ENCODE measurements at regions not wholly inside any gene's neighbourhood (a gene's known extent, or its start where the extent isn't known, plus 50 kb on each side); places are given as distances from the start of the nearest gene placed in this dataset.
"Not testable (repeated sequence)": the region's sequence is repeated elsewhere in the genome, so short reads cannot be mapped to it uniquely, and the experiment has no call there.

DNA sequence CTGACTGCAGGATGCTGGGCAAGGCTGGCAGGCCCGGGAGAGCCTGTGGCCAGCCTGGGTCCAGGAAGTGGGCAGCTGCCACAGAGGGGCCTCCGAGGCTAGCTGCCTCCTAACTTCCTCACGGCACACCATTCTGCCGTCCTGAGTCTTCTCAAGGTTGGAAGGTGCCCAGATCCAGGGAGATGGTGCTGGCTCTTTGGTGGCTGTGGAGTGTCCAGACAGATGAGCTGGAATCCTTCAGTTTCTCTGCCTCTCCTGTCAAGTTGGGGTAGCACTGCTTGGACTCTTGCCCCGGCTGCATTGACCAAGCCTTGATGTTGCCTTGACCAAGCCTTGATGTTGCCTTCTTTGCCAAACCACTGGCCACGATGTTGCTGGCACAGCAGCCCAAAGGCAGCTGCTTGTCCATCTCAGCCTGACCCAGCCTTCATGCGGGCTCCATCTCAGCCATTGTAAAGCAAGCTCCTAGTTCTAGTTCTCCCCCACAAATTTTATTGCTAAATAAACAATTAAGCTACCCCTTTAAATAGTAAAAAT, 75.1 kb upstream of the AFDN start:
- DNase-seq (ENCODE audit: low read depth, low spot score): no peak

DNA sequence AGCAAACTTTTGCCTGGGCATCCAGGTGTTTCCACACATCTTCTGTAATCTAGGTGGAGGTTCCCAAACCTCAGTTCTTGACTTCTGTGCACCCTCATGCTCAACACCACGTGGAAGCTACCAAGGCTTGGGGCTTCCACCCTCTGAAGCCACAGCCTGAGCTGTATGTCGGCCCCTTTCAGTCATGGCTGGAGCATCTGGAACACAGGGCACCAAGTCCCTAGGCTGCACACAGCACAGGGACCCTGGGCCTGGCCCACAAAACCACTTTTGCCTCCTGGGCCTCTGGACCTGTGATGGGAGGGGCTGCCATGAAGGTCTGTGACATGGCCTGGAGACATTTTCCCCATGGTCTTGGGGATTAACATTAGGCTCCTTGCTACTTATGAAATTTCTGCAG, 73.4 kb upstream of the AFDN start:
- DNase-seq (ENCODE audit: low read depth, low spot score): not testable (repeated sequence)

DNA sequence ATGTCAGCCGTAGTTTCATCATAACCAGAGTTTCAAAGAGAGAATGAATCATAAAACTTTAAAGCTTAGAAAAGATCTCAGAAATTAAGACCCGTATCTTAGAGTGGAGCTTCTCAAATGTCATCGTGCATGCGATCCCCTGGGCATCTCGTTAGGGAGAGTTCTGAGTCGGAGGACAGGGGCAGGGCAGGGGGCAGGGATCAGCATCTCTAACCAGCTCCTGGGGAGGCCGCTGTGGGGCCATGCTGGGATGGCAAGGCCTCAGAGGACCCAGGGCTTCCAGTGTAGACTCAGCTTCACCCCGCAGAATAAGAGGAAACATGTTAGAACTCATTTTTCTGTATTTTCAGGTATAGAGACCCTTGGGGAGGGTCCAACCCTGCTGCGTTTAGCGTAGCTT, 72.0 kb upstream of the AFDN start:
- DNase-seq (ENCODE audit: low read depth, low spot score): no peak

DNA sequence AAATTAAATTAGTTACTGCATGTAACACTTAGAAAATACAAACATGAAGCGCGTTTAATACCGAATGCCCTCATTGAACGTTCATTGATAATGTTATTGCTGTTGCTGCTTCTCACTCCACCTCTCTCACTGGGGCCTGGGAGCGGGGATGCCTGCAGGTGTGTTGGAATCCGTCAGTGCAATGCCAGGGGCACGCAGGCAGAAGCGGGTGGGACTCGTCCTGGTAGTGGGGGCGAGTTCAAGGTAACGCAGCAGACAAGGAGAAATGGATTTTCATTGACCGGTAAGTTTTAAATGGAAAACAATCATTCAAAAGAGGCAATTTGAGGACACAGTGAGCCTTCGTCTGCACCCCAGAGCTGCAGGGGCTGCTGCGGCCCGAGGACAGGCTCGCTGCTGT, 71.2 kb upstream of the AFDN start:
- no peak for DNase-seq (ENCODE audit: low read depth, low spot score)

DNA sequence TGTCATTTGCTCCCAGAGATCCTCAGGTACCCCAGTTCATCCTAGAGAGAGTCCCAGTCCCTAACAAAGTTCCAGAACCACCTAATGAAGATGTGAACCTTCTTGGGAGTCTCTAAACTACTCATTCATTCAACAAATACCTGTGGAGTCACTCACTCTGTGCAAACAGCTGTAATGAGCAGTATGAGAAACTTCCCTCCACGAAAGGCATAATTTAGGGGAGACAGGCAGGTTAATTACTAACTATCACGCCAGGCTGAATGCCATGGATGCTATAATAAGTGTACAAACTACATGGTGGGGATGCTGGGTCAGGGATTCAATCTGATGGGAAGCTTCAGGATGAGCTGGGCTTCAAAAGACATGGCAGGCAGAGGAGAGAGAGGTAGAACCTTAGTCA, 70.1 kb upstream of the AFDN start:
- no peak for DNase-seq (ENCODE audit: low read depth, low spot score)

DNA sequence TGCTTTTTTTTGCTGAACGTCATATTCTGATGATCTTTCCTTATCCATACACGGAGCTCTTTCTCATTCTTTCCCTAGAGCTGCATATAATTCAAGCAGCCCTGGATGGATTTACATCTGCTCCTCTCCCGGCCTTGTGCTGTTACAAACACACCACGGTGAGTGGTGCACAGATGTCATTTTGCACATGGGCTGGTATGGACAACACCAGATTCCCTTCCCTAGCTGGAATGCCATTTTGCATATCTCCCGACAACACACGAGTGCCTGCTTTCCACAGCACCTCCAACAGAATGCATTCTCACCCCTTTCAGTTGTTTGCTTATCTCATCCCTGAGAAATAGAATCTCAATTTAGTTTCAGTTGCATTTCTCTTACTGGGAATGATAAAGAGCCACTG, 69.5 kb upstream of the AFDN start:
- no peak for DNase-seq (ENCODE audit: low read depth, low spot score)

DNA sequence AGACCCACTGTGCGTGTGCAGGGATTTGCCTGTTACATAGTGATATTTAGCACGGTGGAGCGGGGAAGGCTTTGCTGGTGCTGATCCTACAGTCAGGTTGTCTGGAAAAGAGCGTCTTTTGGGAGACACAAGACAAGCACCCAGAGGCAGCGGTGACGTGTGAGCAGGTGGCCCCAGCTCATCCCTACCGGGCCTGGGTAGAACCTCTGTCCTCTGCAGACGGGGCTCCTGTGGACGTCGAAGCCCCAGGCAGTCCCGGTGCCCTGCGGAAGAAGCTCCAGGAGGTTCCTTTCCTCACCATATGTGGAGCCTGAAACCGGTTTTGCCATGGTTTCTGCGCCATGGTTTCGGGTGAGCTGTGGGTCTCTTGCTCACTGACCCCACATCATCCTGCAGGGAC, 68.9 kb upstream of the AFDN start:
- DNase-seq (ENCODE audit: low read depth, low spot score): no peak

DNA sequence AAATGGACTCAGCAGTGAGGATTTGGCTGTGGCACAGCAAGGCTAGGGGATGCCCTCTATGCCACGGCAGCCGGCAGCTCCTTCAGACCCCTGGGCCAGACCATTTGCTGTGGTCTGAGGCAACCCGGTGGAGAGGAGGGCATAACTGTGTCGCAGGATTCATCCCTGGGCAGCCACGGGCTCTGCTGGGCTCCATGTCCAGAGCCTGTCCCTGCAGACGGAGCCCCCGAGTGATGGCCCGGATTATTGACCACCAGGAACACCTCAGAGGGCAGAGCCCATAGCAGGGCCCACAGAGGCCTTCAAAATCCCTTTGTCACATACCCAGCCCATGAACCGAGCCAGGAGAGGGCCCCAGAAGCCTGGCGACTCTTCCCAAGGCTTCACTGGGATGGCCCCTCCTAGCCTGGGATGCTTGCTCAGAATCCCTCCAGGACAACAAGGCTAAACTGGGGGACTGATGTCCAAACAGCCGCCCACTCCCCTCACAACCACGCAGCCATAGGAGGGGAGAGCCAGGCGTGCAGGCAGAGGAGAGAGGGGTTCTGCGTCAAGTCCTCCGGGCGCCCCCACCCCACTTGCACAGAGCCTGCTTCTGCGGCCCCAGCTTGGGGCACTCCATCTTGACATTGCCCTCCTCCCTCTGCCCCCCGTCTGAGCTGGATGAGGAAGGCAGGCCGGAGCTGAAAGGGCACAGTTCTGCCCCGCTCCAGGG, 68.2 kb upstream of the AFDN start:
- no peak for DNase-seq (ENCODE audit: low read depth, low spot score)

DNA sequence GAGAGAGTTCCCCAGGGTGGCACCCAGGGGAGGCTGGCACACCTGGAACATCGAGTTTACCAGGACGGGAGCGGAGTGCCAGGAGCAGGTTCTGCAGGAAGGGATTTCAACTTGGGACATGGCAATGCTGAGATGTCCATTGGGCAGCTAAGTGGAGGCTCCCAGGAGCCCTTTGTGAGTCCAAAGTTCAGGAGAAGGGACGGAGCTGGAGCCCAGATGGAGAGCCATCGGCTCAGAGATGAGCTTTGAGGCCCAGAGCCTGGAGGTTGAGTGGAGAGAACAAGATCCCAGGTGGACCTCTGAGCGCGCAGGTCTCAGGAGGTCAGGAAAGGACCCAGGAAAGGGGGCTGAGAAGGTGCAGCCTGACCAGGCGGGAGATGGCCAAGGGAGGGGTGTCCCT, 67.5 kb upstream of the AFDN start:
- DNase-seq (ENCODE audit: low read depth, low spot score): no peak

DNA sequence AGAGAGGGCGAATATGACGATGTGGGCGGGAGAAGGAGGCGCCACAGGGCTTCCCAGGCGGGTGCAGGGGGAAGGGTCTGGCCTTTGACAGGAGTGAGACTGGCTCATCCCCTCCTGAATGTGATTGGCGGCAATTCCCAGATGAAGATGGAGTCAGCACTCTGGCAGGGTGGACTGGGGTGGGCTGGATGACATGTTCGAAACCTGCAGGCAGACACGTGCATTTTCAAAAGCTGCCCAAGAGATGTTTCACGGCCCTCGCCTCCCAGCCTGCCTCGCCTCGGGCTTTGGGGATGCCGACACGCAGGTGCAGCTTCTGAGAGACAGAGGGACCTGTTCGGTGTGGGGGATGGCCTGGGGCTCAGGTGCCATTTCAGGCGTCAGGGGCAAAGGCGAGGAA, 66.8 kb upstream of the AFDN start:
- DNase-seq (ENCODE audit: low read depth, low spot score): no peak

DNA sequence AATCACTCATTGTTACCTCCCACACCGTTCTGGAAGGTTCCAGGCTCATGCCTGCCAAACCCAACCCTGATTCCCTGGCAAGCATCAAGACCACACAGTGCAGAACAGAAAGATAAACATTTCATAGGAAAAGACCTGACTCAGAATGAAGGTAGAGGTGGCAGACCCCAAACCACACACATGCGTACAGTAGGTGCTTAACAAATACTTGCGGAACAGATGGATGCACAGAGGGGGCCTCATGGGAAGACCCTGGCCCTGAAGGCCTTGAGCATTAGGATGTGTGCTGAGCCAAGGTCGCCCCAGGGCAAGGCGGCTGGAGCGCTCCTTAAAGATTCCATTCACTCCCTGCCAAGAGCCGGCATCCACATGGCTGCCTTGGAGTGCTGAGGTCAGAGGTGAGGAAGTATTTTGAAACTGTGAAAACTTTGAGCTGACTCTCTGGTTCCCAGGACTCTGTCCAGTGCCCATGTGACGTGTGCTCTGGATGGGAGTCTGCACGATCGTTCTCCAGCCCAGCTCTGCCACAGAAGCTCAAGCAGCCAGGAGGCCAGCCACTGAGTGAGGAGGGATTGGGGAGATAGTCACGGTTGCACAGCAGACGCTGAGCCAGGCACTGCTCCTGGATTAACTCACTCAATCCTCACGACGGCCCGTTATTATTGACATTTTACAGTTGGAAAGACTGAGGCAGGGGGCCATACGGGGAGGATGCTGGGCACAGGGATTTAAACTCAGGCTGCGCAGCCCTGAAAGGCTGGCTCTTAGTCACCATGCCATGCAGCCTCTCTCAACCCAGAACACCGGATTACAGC, 65.5 kb upstream of the AFDN start:
- DNase-seq (ENCODE audit: low read depth, low spot score): peak; percentile 59

DNA sequence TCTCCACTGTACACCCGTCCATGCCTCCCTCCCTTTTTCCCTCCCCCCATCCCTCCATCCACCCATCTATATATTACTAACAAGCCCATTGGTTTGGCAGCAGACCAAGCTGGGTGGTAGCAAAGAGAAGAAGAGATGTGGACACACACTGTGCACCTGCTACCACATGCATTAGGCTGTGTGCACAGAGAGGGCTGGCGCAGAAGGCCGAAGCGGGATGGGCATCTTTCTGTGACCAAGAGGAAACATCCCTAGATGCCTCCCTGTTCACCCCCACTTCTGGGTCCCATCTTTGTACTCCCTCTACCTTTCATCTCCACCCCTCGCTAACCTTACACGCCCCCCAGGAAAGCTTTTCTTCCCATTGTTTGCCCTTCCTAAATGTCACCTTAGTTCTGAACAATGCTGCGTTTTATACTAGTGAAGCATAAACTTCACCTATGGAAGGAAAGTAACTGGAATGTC, 64.9 kb upstream of the AFDN start:
- DNase-seq (ENCODE audit: low read depth, low spot score): no peak

DNA sequence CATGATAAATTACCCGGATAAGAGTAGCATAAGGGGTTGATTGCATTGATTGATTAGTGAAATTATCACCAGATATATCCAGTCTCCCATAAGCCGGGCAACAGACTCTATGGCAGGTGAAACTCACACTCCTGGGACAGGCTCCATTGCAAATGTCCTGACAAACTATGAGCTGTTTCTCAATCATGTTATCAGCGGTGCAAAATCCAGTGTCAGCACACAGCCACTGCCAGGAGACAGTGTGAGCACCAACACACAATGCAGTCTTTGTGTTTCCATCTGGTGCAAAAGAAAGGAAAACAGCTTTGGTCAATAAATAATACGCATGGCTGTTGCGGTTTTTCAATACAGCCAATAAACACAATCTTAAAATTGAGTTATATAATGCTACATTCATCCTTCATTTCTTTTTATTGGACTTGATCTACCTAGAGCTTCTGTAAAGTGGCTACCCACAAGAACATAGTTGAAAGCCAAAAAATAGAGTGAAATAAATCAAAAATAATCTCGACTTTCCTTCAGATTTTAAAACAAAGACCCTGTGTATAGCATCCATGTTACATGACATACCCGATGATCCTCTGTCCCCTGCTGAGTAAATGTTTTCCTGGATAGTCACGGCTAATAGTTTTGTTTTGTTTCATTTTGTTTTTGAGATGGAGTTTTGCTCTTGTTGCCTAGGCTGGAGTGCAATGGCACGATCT, 64.3 kb upstream of the AFDN start:
- no peak for DNase-seq (ENCODE audit: low read depth, low spot score)

DNA sequence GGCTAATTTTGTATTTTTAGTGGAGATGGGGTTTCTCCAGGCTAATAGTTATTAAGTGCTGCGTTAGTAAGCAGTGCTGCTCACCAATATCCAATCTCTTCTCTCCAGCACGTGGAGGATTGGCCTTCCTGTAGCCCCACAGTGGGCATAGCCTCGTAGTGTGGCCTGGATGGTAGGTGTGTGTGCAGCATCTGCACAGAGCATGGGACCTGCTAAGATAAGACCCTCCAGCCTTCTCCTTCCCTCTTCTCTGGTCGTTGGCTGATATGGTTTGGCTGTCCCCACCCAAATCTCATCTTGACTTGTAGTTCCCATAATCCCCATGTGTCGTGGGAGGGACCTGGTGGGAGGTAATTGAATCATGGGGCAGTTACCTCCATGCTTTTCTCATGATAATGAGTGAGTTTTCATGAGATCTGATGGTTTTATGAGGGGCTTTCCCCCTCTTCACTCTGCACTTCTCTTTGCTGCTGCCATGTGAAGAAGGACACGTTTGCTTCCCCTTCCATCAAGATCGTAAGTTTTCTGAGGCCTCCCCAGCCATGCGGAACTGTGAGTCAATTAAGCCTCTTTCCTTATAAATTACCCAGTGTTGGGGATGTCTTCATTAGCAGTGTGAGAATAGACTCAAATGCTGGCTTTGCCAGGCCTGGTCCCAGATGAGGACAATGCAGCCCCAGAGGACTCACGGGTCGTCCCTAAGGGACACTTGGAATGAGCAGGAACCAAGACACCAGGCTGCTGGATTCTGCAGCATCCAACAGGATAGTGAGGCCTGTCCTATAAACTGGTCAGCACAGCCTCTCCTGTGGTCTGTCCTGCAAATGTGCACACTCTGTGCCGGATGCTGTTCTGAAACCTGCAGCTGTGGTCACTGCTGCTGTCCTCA, 63.4 kb upstream of the AFDN start:
- no peak for DNase-seq (ENCODE audit: low read depth, low spot score)

DNA sequence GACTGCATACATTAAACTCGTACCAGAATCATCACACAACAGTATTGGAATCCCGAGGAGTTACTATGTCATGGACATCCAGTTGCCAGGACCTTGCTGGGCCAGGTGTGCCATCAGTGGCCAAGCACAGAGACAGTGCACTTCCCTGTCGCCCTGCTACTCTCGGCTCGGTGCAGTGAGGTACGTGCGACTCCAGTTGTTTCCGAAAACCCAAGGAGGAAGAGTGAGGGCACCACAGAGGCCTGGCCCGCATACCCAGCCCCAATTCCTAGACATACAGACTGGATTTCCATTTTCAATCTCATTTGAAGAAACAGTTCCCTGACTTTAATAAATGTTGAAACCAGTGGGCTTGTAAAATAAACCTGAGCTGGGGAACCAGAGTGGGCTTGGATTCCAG, 62.5 kb upstream of the AFDN start:
- no peak for DNase-seq (ENCODE audit: low read depth, low spot score)

DNA sequence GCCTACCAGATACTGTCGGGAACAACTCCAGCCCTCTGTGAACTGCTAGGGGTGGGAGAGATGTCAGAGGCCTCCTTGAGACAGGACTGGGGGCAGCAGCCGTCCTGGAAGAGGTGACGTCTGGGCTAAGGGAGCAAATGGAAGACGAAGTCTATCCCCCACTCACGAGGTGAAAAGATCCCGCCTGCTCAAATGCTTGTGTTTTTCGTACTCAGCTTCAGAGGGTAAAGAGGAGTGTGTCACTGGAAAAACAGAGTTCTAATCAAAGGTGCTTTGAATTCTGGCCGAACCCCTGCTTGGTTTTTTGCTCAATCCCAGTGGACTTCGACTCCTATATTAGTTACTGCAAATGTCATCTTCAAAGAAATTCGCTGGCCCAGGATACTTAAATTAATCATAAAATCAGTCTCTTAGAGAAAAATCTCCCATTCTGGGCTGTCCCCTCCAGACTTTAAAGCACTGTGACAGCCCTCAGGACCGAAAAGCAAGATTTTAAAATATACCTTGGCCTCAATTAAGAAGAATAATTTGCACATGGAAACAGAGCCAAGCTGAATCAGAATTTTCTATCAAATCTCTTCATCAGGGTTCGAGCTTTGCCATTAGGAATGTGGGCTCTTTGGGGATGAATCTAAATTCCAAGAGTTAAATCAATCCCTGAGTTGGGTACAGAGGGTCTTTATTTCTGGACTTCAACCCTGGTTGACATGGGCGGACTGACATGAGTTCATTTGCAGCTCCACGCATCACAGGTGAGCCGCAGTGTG, 61.8 kb upstream of the AFDN start:
- no peak for DNase-seq (ENCODE audit: low read depth, low spot score)

DNA sequence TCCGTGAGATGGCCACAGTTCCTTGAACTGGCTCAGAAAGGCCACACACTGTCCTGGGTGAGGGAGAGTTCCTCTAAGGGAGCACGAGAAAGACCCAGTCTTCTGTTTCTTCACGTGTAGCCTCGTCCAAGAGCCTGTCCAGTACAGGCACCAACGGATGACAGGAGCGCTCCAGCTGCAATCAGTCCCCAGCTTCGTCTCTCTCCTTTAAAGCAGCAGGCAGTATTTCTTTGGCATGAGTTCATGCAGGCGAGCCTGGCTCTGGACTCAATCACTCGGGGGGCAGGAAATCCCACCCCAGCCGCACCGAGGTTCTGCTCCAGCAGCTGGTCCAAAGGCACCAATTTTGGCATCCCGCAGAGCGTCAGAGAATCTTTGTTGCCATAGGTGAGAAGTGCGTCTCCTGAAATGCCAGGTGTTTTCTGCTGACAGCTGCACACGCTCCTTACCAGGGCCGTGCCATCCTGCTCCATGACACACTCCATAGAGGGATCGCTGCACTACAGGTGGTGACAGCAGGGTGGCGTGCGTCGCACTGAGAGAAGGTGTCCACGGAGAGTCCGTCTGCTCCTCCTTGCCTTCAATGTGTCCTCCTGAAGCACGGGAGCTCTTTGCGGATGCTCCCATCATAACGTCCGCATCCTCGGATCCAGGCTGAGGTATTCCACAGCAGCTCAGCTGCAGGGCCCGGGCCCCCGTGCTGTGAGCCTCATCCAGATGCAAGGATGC, 59.6 kb upstream of the AFDN start:
- no peak for DNase-seq (ENCODE audit: low read depth, low spot score)

DNA sequence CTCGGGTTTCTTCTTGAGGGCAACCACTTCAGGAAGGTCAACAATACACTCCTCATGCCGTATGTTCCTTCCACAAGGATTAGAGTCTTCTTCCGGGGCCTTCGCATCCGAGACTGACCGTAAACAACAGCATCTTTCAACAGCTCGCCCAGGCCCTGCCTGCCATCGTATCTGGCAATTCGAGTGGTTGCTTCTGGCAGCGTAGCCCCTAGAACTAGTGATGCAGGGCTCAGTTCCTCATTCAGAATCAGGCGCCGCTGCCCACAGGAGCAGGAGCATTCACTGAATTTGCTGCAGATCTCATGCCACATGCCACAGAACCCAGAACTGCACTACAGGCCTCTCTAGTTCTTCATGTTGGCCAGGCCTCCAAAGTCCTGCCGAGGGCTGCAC, 59.0 kb upstream of the AFDN start:
- no peak for DNase-seq (ENCODE audit: low read depth, low spot score)

DNA sequence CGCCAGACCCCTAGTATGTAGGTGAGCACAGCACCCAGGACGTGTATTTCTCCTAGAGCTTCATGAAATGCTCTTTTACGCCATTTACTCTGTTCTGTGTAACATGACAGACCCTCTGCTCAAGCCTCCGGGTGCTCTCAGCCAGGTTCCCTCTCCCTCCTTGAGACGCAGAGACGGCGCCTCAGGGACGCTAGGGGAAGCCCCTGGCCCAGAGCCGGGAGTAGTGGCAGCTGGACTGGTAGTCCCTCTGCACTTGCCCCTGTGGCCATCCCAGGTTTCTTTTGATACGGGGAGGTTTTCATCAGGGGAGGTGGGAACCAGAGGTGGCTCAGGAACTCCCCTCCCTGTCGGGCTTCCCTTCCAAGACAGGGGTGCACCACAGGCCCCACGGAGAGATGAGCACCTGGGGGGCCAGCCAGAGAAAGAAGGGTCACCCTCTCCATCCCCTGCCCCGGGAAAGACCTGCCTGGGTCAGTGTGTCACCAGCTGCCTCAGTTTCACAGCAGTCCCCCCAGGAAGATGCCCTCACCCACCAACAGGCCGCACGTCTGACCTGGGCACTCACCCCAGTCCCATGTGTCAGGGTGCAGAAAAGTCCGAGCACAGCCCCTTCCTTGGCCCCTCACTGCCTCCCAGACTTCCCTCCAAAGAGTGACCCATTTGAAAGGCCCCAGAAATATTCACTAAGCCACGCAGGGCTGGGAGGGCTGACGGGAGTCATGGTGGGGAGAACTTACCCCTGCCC, 58.1 kb upstream of the AFDN start:
- DNase-seq (ENCODE audit: low read depth, low spot score): no peak
